SK-N-SH treated with all-trans-retinoic acid at 6 μM for 48 hours (cell line): ENCODE measurements at regions not wholly inside any gene's neighbourhood (a gene's known extent, or its start where the extent isn't known, plus 50 kb on each side); places are given as distances from the start of the nearest gene placed in this dataset.

Source experiments
- ATAC-seq: fragments of 200-7000 bp; cut with Tn5 transposase; 3 replicates; pipeline ENCODE4 v1.9.1; 2020; ENCODE audit warnings: mild to moderate bottlenecking, moderate library complexity
- ARNTL ChIP-seq: fragments of 450-650 bp; formaldehyde crosslinking; IDR thresholded peaks from 2 replicates; pipeline ENCODE4 v1.5.0; 2020; ENCODE audit warnings: low read depth, mild to moderate bottlenecking, moderate library complexity, borderline replicate concordance
- BACH2 ChIP-seq: fragments of 250-450 bp; sonication (Bioruptor Pico); IDR thresholded peaks from 2 replicates; pipeline ENCODE4 v1.9.0; 2021; ENCODE audit warnings: mild to moderate bottlenecking, borderline replicate concordance
- CSDC2 ChIP-seq: fragments of 250-450 bp; sonication (Bioruptor Pico); IDR thresholded peaks from 2 replicates; pipeline ENCODE4 v1.5.0; 2020; ENCODE audit warnings: mild to moderate bottlenecking, moderate library complexity
- GLIS3 ChIP-seq: fragments of 250-450 bp; sonication (Bioruptor Pico); IDR thresholded peaks from 2 replicates; pipeline ENCODE4 v1.5.0; 2020; ENCODE audit warnings: mild to moderate bottlenecking, moderate library complexity
- ISL1 ChIP-seq: fragments of 250-450 bp; sonication (Bioruptor Pico); IDR thresholded peaks from 2 replicates; pipeline ENCODE4 v2.1.2; 2022; ENCODE audit warnings: mild to moderate bottlenecking, moderate library complexity
- OSR1 ChIP-seq: fragments of 250-450 bp; sonication (Bioruptor Pico); IDR thresholded peaks from 2 replicates; pipeline ENCODE4 v1.8.0; 2022; ENCODE audit warnings: moderate library complexity, mild to moderate bottlenecking, inconsistent platforms
- PPARA ChIP-seq: fragments of 250-450 bp; sonication (Bioruptor Pico); IDR thresholded peaks from 2 replicates; pipeline ENCODE4 v1.5.0; 2020; ENCODE audit warnings: mild to moderate bottlenecking, borderline replicate concordance
- RARB ChIP-seq: fragments of 250-450 bp; sonication (Bioruptor Pico); IDR thresholded peaks from 2 replicates; pipeline ENCODE4 v1.8.0; 2021; ENCODE audit warnings: mild to moderate bottlenecking, moderate library complexity
- SNAI2 ChIP-seq: fragments of 250-450 bp; sonication (Bioruptor Pico); IDR thresholded peaks from 2 replicates; pipeline ENCODE4 v1.5.0; 2020; ENCODE audit warnings: mild to moderate bottlenecking, moderate library complexity
- TCF4 ChIP-seq: fragments of 250-450 bp; sonication (Bioruptor Pico); IDR thresholded peaks from 2 replicates; pipeline ENCODE4 v1.8.0; 2021; ENCODE audit warnings: mild to moderate bottlenecking, moderate library complexity, borderline replicate concordance
- TOX ChIP-seq: fragments of 250-450 bp; sonication (Bioruptor Pico); IDR thresholded peaks from 2 replicates; pipeline ENCODE4 v1.8.0; 2021; ENCODE audit warnings: mild to moderate bottlenecking, moderate library complexity, borderline replicate concordance
- ZNF565 ChIP-seq: fragments of 450-650 bp; formaldehyde crosslinking; conservative IDR thresholded peaks from 2 replicates; pipeline ENCODE4 v1.5.0; 2020; ENCODE audit warnings: low read depth, mild to moderate bottlenecking, moderate library complexity
- ZNF70 ChIP-seq: fragments of 450-650 bp; formaldehyde crosslinking; IDR thresholded peaks from 2 replicates; pipeline ENCODE4 v1.5.0; 2020; ENCODE audit warnings: mild to moderate bottlenecking, moderate library complexity
- ZNF8 ChIP-seq: fragments of 450-650 bp; formaldehyde crosslinking; IDR thresholded peaks from 2 replicates; pipeline ENCODE4 v1.5.0; 2020; ENCODE audit warnings: mild to moderate bottlenecking, moderate library complexity
- TF ChIP-seq, protein P1 (sequence below): fragments of 250-450 bp; sonication (Bioruptor Pico); IDR thresholded peaks from 2 replicates; pipeline ENCODE4 v1.5.1; 2021; ENCODE audit warnings: mild to moderate bottlenecking, moderate library complexity
- TF ChIP-seq, protein P2 (sequence below): fragments of 250-450 bp; sonication (Bioruptor Pico); IDR thresholded peaks from 2 replicates; pipeline ENCODE4 v1.5.1; 2020; ENCODE audit warnings: low read depth, mild to moderate bottlenecking, moderate library complexity
- TF ChIP-seq, protein P3 (sequence below): fragments of 250-450 bp; sonication (Bioruptor Pico); IDR thresholded peaks from 2 replicates; pipeline ENCODE4 v1.8.0; 2021; ENCODE audit warnings: low read depth, mild to moderate bottlenecking, moderate library complexity, borderline replicate concordance
- TF ChIP-seq, protein P4 (sequence below): fragments of 250-450 bp; sonication (Bioruptor Pico); IDR thresholded peaks from 2 replicates; pipeline ENCODE4 v1.5.0; 2020; ENCODE audit warnings: mild to moderate bottlenecking, moderate library complexity

DNA sequence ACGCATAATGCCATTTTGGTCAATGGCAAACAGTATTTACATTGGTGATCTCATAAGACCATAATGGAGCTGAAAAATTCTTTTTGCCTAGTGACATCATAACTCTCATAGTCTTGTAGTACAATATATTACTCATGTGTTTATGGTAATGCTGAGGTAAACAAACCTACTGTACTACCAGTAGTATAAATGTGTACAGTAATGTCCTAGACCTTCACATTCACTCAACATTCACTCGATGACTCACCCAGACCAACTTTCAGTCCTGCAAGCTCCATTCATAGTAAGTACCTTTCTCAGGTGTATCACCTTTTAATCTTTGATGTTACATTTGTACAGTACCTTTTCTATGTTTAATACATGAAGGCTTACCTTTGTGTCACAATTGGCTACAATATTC is 558.2 kb upstream of the PIK3C3 start:
- ATAC-seq, result no peak
- TF ChIP-seq, protein P1, sequence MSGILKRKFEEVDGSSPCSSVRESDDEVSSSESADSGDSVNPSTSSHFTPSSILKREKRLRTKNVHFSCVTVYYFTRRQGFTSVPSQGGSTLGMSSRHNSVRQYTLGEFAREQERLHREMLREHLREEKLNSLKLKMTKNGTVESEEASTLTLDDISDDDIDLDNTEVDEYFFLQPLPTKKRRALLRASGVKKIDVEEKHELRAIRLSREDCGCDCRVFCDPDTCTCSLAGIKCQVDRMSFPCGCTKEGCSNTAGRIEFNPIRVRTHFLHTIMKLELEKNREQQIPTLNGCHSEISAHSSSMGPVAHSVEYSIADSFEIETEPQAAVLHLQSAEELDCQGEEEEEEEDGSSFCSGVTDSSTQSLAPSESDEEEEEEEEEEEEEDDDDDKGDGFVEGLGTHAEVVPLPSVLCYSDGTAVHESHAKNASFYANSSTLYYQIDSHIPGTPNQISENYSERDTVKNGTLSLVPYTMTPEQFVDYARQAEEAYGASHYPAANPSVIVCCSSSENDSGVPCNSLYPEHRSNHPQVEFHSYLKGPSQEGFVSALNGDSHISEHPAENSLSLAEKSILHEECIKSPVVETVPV, result no peak
- TF ChIP-seq SNAI2 (no peak), ARNTL (CRISPR knock-in tag) (no peak), ZNF8 (CRISPR knock-in tag) (no peak), ISL1 (no peak), RARB (no peak), CSDC2 (CRISPR knock-in tag) (no peak)
- TF ChIP-seq, protein P2, sequence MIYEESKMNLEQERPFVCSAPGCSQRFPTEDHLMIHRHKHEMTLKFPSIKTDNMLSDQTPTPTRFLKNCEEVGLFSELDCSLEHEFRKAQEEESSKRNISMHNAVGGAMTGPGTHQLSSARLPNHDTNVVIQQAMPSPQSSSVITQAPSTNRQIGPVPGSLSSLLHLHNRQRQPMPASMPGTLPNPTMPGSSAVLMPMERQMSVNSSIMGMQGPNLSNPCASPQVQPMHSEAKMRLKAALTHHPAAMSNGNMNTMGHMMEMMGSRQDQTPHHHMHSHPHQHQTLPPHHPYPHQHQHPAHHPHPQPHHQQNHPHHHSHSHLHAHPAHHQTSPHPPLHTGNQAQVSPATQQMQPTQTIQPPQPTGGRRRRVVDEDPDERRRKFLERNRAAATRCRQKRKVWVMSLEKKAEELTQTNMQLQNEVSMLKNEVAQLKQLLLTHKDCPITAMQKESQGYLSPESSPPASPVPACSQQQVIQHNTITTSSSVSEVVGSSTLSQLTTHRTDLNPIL, result no peak
- TF ChIP-seq, protein P3, sequence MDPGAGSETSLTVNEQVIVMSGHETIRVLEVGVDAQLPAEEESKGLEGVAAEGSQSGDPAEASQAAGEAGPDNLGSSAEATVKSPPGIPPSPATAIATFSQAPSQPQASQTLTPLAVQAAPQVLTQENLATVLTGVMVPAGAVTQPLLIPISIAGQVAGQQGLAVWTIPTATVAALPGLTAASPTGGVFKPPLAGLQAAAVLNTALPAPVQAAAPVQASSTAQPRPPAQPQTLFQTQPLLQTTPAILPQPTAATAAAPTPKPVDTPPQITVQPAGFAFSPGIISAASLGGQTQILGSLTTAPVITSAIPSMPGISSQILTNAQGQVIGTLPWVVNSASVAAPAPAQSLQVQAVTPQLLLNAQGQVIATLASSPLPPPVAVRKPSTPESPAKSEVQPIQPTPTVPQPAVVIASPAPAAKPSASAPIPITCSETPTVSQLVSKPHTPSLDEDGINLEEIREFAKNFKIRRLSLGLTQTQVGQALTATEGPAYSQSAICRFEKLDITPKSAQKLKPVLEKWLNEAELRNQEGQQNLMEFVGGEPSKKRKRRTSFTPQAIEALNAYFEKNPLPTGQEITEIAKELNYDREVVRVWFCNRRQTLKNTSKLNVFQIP (CRISPR knock-in tag), result no peak
- TF ChIP-seq, all 23 proteins: peak for 0

DNA sequence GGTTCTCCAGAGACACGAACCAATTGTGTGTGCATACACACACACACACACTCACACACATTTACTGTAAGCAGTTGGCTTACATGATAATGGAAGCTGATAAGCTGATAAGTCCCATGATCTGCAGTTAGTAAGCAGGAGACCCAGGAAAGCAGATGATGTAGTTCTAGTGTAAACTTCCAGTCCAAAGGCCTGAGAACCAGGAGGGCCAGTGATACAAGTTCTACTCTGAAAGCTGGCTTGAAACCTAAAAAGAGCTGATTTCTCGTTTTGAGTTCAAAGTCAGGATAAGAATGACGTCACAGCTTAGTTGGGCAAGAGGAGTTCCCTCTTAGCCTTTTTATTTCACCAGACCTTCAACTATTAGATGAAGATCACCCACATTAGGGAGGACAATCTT is 558.8 kb upstream of the PIK3C3 start:
- ATAC-seq, result no peak

DNA sequence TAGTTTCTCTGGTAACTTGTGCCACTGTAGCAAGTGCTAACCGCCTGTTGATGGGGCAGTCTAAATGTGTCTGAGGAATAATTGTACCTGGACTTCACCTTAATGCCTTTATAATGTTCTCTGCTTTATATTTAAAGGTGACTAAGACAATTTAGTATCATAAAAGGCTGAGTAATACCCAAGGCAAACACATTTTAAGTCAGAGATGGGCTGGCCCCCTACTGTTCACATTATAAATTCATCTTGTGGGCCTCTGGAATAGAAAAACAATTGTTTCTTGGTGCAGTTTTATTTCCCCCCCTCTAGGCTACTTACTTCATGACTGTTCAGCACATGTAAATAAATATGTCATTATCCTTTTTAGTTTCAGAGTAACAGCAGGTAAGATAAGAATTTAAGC is 559.3 kb upstream of the PIK3C3 start:
- ATAC-seq, result 0 out of 3 replicates have a peak, but pooled peaks have one; percentile 25
- TF ChIP-seq, protein P2, result no peak
- TF ChIP-seq, protein P3 (CRISPR knock-in tag), result no peak
- no peak for TF ChIP-seq ZNF565 (CRISPR knock-in tag)
- TF ChIP-seq RARB, result no peak
- TF ChIP-seq ARNTL (CRISPR knock-in tag), result no peak
- TF ChIP-seq GLIS3 (CRISPR knock-in tag), result no peak
- no peak for TF ChIP-seq TCF4 (CRISPR knock-in tag)
- TF ChIP-seq ISL1, result no peak
- TF ChIP-seq TOX (CRISPR knock-in tag), result no peak

More for the DNA sequence above, 558.8 kb upstream of the PIK3C3 start:
- no peak for TF ChIP-seq ISL1
- TF ChIP-seq ARNTL (CRISPR knock-in tag), result no peak
- TF ChIP-seq BACH2 (CRISPR knock-in tag), result no peak
- TF ChIP-seq OSR1 (CRISPR knock-in tag), result no peak
- TF ChIP-seq PPARA (CRISPR knock-in tag), result no peak
- TF ChIP-seq CSDC2 (CRISPR knock-in tag), result no peak
- no peak for TF ChIP-seq ZNF8 (CRISPR knock-in tag)
- TF ChIP-seq TCF4 (CRISPR knock-in tag), result no peak
- TF ChIP-seq, protein P3 (CRISPR knock-in tag), result no peak
- TF ChIP-seq ZNF70 (CRISPR knock-in tag), result no peak
- no peak for TF ChIP-seq SNAI2
- no peak for TF ChIP-seq GLIS3 (CRISPR knock-in tag)
- TF ChIP-seq, protein P4, sequence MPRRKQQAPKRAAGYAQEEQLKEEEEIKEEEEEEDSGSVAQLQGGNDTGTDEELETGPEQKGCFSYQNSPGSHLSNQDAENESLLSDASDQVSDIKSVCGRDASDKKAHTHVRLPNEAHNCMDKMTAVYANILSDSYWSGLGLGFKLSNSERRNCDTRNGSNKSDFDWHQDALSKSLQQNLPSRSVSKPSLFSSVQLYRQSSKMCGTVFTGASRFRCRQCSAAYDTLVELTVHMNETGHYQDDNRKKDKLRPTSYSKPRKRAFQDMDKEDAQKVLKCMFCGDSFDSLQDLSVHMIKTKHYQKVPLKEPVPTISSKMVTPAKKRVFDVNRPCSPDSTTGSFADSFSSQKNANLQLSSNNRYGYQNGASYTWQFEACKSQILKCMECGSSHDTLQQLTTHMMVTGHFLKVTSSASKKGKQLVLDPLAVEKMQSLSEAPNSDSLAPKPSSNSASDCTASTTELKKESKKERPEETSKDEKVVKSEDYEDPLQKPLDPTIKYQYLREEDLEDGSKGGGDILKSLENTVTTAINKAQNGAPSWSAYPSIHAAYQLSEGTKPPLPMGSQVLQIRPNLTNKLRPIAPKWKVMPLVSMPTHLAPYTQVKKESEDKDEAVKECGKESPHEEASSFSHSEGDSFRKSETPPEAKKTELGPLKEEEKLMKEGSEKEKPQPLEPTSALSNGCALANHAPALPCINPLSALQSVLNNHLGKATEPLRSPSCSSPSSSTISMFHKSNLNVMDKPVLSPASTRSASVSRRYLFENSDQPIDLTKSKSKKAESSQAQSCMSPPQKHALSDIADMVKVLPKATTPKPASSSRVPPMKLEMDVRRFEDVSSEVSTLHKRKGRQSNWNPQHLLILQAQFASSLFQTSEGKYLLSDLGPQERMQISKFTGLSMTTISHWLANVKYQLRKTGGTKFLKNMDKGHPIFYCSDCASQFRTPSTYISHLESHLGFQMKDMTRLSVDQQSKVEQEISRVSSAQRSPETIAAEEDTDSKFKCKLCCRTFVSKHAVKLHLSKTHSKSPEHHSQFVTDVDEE (CRISPR knock-in tag), result no peak
- TF ChIP-seq, protein P1, result no peak
- TF ChIP-seq RARB, result no peak
- TF ChIP-seq, all 23 proteins: peak for 0
